GM12878 (cell line): ENCODE measurements at regions not wholly inside any gene's neighbourhood (a gene's known extent, or its start where the extent isn't known, plus 50 kb on each side); places are given as distances from the start of the nearest gene placed in this dataset.

Source experiments
- ATAC-seq: fragments of 200-7000 bp; cut with Tn5 transposase; 3 replicates; pipeline ENCODE4 v1.9.1; 2020; ENCODE audit warnings: mild to moderate bottlenecking, moderate library complexity
- BruUV-seq: library from RNA; stranded (reverse); fragments of 400-500 nt; replicated peaks from 2 replicates; lab custom pipeline; 2021; lab: Mats Ljungman, UMichigan
- CTCF ChIA-PET: fragments of 300-600 bp; sonication (Branson Sonifier 250); formaldehyde crosslinking; extraction: SDS; loops from one replicate; lab custom pipeline; 2021; ENCODE audit warnings: inconsistent platforms; lab: Yijun Ruan, JAX
- POLR2A ChIA-PET: fragments of 350-600 bp; formaldehyde crosslinking; extraction: SDS; loops from one replicate; lab custom pipeline; 2021; ENCODE audit warnings: inconsistent platforms; lab: Charles Lee
- RAD21 ChIA-PET: fragments of 300-600 bp; sonication (Branson Sonifier 250); formaldehyde crosslinking; loops from one replicate; lab custom pipeline; 2023; ENCODE audit warnings: antibody characterized with exemption; ENCODE audit not compliant: unreplicated experiment; lab: Charles Lee
- SMC1A ChIA-PET: fragments of 300-600 bp; sonication (Branson Sonifier 250); formaldehyde crosslinking; loops from one replicate; lab custom pipeline; 2023; ENCODE audit not compliant: unreplicated experiment, uncharacterized antibody; lab: Charles Lee
- DNase-seq: peaks from one replicate; pipeline ENCODE4 v3.0.0-alpha.2; 2011; ENCODE audit warnings: low read depth, low spot score
- FAIRE-seq: peaks from 3 replicates; lab custom pipeline; 2011; peaks lifted over from hg19 to GRCh38; lab: Jason Lieb, UNC
- H2AFZ ChIP-seq: 2 replicates; pipeline ENCODE4 v1.6.0; 2011; ENCODE audit warnings: low read depth, low read length, control low read depth; ENCODE audit not compliant: control insufficient read depth
- H3K27ac ChIP-seq: 2 replicates; pipeline ENCODE4 v1.5.1; 2011; ENCODE audit warnings: control low read depth; ENCODE audit not compliant: control insufficient read depth, insufficient read depth
- H3K27me3 ChIP-seq, 2 experiments: replicated peaks in 1 of 2; 2 replicates each; pipeline versions ENCODE4 v1.6.0 to v1.6.1; 2011; ENCODE audit warnings: low read length in 1 of 2; ENCODE audit not compliant: control insufficient read depth in 2 of 2, insufficient read depth in 2 of 2
- H3K36me3 ChIP-seq, 2 experiments: 2 replicates each; pipeline ENCODE4 v1.5.1; 2011; ENCODE audit warnings: low read length in 1 of 2; ENCODE audit not compliant: control insufficient read depth in 2 of 2, insufficient read depth in 2 of 2
- H3K4me1 ChIP-seq: 2 replicates; pipeline ENCODE4 v1.6.1; 2011; ENCODE audit warnings: mild to moderate bottlenecking, low read length, moderate library complexity, mixed read lengths; ENCODE audit not compliant: control insufficient read depth, insufficient read depth
- H3K4me2 ChIP-seq: 2 replicates; pipeline ENCODE4 v1.6.0; 2011; ENCODE audit warnings: control low read depth; ENCODE audit not compliant: control insufficient read depth, insufficient read depth
- H3K4me3 ChIP-seq: fragments of 200-600 bp; sonication (generic); 2 replicates; pipeline ENCODE4 v1.5.1; 2016
- H3K79me2 ChIP-seq: 2 replicates; pipeline ENCODE4 v1.6.0; 2011; ENCODE audit warnings: low read length; ENCODE audit not compliant: control insufficient read depth, insufficient read depth
- H3K9ac ChIP-seq: 2 replicates; pipeline ENCODE4 v1.8.0; 2011; ENCODE audit warnings: low read length, control low read depth, mixed read lengths; ENCODE audit not compliant: control insufficient read depth, insufficient read depth
- H3K9me3 ChIP-seq: replicated peaks from 3 replicates; pipeline ENCODE4 v1.5.1; 2011; ENCODE audit warnings: mild to moderate bottlenecking, low read length; ENCODE audit not compliant: control insufficient read depth, insufficient read depth
- H4K20me1 ChIP-seq: 2 replicates; pipeline ENCODE4 v1.6.0; 2011; ENCODE audit not compliant: control insufficient read depth, insufficient read depth
- CHD4 ChIP-seq: fragments of 200-600 bp; sonication (generic); IDR thresholded peaks from 2 replicates; pipeline ENCODE4 v1.6.1; 2016; ENCODE audit warnings: mild to moderate bottlenecking
- CTCF ChIP-seq, 3 experiments: IDR thresholded peaks in 2 of 3; conservative IDR thresholded peaks in 1 of 3; 2 replicates each; pipeline ENCODE4 v1.5.1; 2011; ENCODE audit warnings: low read depth in 3 of 3, low read length in 3 of 3, mild to moderate bottlenecking in 3 of 3, control low read depth in 2 of 3, moderate library complexity in 2 of 3, inconsistent platforms in 1 of 3, mixed read lengths in 1 of 3; ENCODE audit not compliant: control insufficient read depth in 2 of 3, insufficient read depth in 1 of 3; ENCODE audit errors: extremely low read depth in 1 of 3
- HSF1 ChIP-seq: fragments of 150-350 bp; IDR thresholded peaks from 2 replicates; pipeline ENCODE4 v1.6.1; 2014; ENCODE audit warnings: mild to moderate bottlenecking, low read depth, low read length
- IRF4 ChIP-seq: IDR thresholded peaks from 2 replicates; pipeline ENCODE4 v1.6.1; 2011; ENCODE audit warnings: low read depth, low read length
- KDM1A ChIP-seq: fragments of 200-600 bp; sonication (generic); IDR thresholded peaks from 2 replicates; pipeline ENCODE4 v1.6.1; 2016; ENCODE audit warnings: borderline replicate concordance
- POLR2AphosphoS5 ChIP-seq: IDR thresholded peaks from 2 replicates; pipeline ENCODE4 v1.6.1; 2011; ENCODE audit warnings: mild to moderate bottlenecking, low read length, inconsistent platforms
- SMAD1 ChIP-seq: fragments of 450-650 bp; IDR thresholded peaks from 2 replicates; pipeline ENCODE4 v1.6.1; 2018; ENCODE audit warnings: mild to moderate bottlenecking, low read depth; ENCODE audit not compliant: partially characterized antibody
- SMARCA5 ChIP-seq: fragments of 450-650 bp; IDR thresholded peaks from 2 replicates; pipeline ENCODE4 v1.6.1; 2017; ENCODE audit warnings: mild to moderate bottlenecking
- TARDBP ChIP-seq: IDR thresholded peaks from 2 replicates; pipeline ENCODE4 v1.6.1; 2016; ENCODE audit warnings: borderline replicate concordance
- TCF7 ChIP-seq: IDR thresholded peaks from 2 replicates; pipeline ENCODE4 v1.6.1; 2014; ENCODE audit warnings: antibody characterized with exemption, borderline replicate concordance
- ZNF384 ChIP-seq: IDR thresholded peaks from 2 replicates; pipeline ENCODE4 v1.6.1; 2012; ENCODE audit warnings: low read depth, mild to moderate bottlenecking, low read length, improper control_type of control experiment, borderline replicate concordance
- WGBS: methylation state at CpG from one replicate; pipeline ENCODE4 v1.1.6; 2016; ENCODE audit warnings: low lambda C conversion rate; ENCODE audit not compliant: insufficient replicate concordance, insufficient coverage; ENCODE audit errors: missing lambda C conversion rate; 5-methylcytosine and 5-hydroxymethylcytosine counted together
- in situ Hi-C: fragments of 300-500 bp; cut with MboI; formaldehyde crosslinking; loops from 9 replicates; pipeline ENCODE4 v1.14.3; 2018; ENCODE audit warnings: mixed read lengths
- intact Hi-C: fragments of 100-400 bp; cut with micrococcal nuclease; formaldehyde crosslinking; loops from one replicate; pipeline ENCODE4 v1.14.2; 2022; ENCODE audit not compliant: unreplicated experiment
- TF ChIP-seq, protein P1 (sequence below): fragments of 450-650 bp; IDR thresholded peaks from 2 replicates; pipeline ENCODE4 v1.6.1; 2017; ENCODE audit warnings: mild to moderate bottlenecking

GRCh38 chr22:49224243-49224642, 603.4 kb downstream of the BRD1 start:
- Histone ChIP-seq H3K4me1 (no peaks in the 10 kb centered on the region), H3K4me2 (no peak overlapping the region), H3K9ac (no peak overlapping the region), H3K27me3 (no peaks in the 10 kb centered on the region), H2AFZ (no peak overlapping the region), H3K4me3 (no peak overlapping the region), H3K79me2 (no peaks in the 10 kb centered on the region), H4K20me1 (no peaks in the 10 kb centered on the region), H3K9me3 (no peaks in the 10 kb centered on the region), H3K36me3 (no peaks in the 10 kb centered on the region), H3K27ac (no peak overlapping the region)
- FAIRE-seq = no peak
- WGBS = 15% methylated on average over 4 of the region's 4 CpGs
- ATAC-seq = no peak
- TF ChIP-seq, protein P1, sequence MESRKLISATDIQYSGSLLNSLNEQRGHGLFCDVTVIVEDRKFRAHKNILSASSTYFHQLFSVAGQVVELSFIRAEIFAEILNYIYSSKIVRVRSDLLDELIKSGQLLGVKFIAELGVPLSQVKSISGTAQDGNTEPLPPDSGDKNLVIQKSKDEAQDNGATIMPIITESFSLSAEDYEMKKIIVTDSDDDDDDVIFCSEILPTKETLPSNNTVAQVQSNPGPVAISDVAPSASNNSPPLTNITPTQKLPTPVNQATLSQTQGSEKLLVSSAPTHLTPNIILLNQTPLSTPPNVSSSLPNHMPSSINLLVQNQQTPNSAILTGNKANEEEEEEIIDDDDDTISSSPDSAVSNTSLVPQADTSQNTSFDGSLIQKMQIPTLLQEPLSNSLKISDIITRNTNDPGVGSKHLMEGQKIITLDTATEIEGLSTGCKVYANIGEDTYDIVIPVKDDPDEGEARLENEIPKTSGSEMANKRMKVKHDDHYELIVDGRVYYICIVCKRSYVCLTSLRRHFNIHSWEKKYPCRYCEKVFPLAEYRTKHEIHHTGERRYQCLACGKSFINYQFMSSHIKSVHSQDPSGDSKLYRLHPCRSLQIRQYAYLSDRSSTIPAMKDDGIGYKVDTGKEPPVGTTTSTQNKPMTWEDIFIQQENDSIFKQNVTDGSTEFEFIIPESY = no peak
- TF ChIP-seq SMAD1 = no peak
- no peak for TF ChIP-seq TARDBP
- TF ChIP-seq ZNF384 = no peak
- TF ChIP-seq POLR2AphosphoS5 = no peak
- no peak for TF ChIP-seq TCF7
- no peak for TF ChIP-seq KDM1A
- no TSS peak for BruUV-seq
- CTCF ChIA-PET = no interaction called here
- RAD21 ChIA-PET = no interaction called here
- in situ Hi-C loops (no loop called here), intact Hi-C loops (no loop called here)
- DNase-seq = no peak
- SMC1A ChIA-PET = no interaction called here
- POLR2A ChIA-PET = no interaction called here

DNA sequence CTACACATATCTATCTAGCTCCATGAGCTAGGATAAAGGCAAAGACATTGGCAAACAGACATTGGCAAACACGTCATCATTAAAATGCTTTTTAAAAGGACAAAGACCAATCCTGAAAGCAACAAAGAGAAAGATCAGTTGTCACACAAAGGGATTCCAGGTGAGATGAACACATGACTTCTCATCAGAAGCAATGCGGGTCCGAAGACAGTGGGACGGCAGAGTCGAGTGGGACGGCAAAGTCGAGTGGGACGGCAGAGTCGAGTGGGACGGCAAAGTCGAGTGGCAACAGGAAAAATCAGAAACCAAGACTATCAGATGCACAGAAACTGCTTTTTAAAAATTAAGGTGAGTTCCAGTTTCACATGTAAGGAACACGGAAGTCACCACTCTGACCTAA, 609.5 kb downstream of the BRD1 start:
- ChIA-PET CTCF (no interaction called here), POLR2A (no interaction called here), RAD21 (no interaction called here), SMC1A (no interaction called here)
- H2AFZ ChIP-seq = no peak overlapping the region
- no peaks in the 10 kb centered on the region for H3K79me2 ChIP-seq
- in situ Hi-C loops = no loop called here
- no TSS peak for BruUV-seq
- no peak for ATAC-seq
- intact Hi-C loops = no loop called here
- H3K4me2 ChIP-seq = no peak overlapping the region
- H3K4me1 ChIP-seq = no peaks in the 10 kb centered on the region
- H4K20me1 ChIP-seq = no peaks in the 10 kb centered on the region
- no peak for DNase-seq
- H3K27ac ChIP-seq = no peak overlapping the region
- no peaks in the 10 kb centered on the region; the same call in 2 of the 3 replicates for H3K9me3 ChIP-seq
- H3K27me3 ChIP-seq = no peaks in the 10 kb centered on the region
- WGBS = 55% methylated on average over 12 of the region's 12 CpGs
- no peak for FAIRE-seq
- no peak overlapping the region for H3K4me3 ChIP-seq
- no peak overlapping the region for H3K9ac ChIP-seq
- H3K36me3 ChIP-seq = no peaks in the 10 kb centered on the region
- TF ChIP-seq CTCF (IDR thresholded peaks at IDR 0.05 in 2 of 3, conservative IDR thresholded peaks at IDR 0.05 in 1 of 3; ENCODE audit: control insufficient read depth in 2 of 3, extremely low read depth in 1 of 3, insufficient read depth in 1 of 3, low read depth in 3 of 3, low read length in 3 of 3) (no peak), CHD4 (no peak), HSF1 (no peak), IRF4 (no peak), SMARCA5 (no peak)
